H1 (cell line): ENCODE measurements at regions not wholly inside any gene's neighbourhood (a gene's known extent, or its start where the extent isn't known, plus 50 kb on each side); places are given as distances from the start of the nearest gene placed in this dataset.

Experiments
- CTCF ChIA-PET: fragments of 300-600 bp; sonication (Branson Sonifier 250); formaldehyde crosslinking; loops from one replicate; lab custom pipeline; 2021; ENCODE audit not compliant: partially characterized antibody; lab: Charles Lee
- POLR2A ChIA-PET: fragments of 300-600 bp; sonication (Branson Sonifier 250); formaldehyde crosslinking; loops from one replicate; lab custom pipeline; 2021; ENCODE audit warnings: inconsistent platforms; ENCODE audit not compliant: partially characterized antibody; lab: Charles Lee
- DNase-seq, 2 experiments: peaks; one replicate each; pipeline versions ENCODE4 v3.0.0 to v3.0.0-alpha.2; 2010 to 2022; ENCODE audit warnings: low spot score in 2 of 2, low read depth in 1 of 2, mixed read lengths in 1 of 2
- FAIRE-seq: peaks from 2 replicates; lab custom pipeline; 2011; peaks lifted over from hg19 to GRCh38; lab: Jason Lieb, UNC
- H2AFZ ChIP-seq: 2 replicates; pipeline ENCODE4 v1.8.1; 2012; ENCODE audit warnings: low read length, inconsistent platforms
- H2AK5ac ChIP-seq: 2 replicates; pipeline ENCODE4 v1.6.1; 2013; ENCODE audit warnings: low read depth, low read length
- H2BK120ac ChIP-seq: replicated peaks from 2 replicates; pipeline ENCODE3; 2013; ENCODE audit warnings: low read depth, low read length, inconsistent platforms
- H2BK12ac ChIP-seq: 2 replicates; pipeline ENCODE4 v1.6.1; 2013; ENCODE audit warnings: low read depth, low read length
- H2BK15ac ChIP-seq: 2 replicates; pipeline ENCODE4 v1.6.1; 2013; ENCODE audit warnings: low read length
- H2BK20ac ChIP-seq: 2 replicates; pipeline ENCODE4 v1.6.1; 2013; ENCODE audit warnings: low read length
- H2BK5ac ChIP-seq: 2 replicates; pipeline ENCODE4 v1.6.1; 2013; ENCODE audit warnings: low read depth, low read length
- H3K14ac ChIP-seq: 2 replicates; pipeline ENCODE4 v1.6.1; 2013; ENCODE audit warnings: inconsistent platforms; ENCODE audit not compliant: insufficient read length
- H3K18ac ChIP-seq: 2 replicates; pipeline ENCODE4 v1.6.1; 2013; ENCODE audit warnings: low read length; ENCODE audit errors: extremely low read depth
- H3K23ac ChIP-seq: 2 replicates; pipeline ENCODE4 v1.6.1; 2013; ENCODE audit warnings: inconsistent platforms; ENCODE audit not compliant: insufficient read length
- H3K23me2 ChIP-seq: 2 replicates; pipeline ENCODE4 v1.6.1; 2013; ENCODE audit warnings: low read depth, low read length
- H3K27ac ChIP-seq: 2 replicates; pipeline ENCODE4 v1.6.1; 2011; ENCODE audit warnings: low read depth, low read length, inconsistent platforms
- H3K27me3 ChIP-seq, 4 experiments: replicated peaks in 1 of 4; 1 replicate in 1 of 4; 2 replicates in 3 of 4; pipeline versions ENCODE4 v1.6.1 to v1.8.1; 2011 to 2013; ENCODE audit warnings: low read length in 3 of 4, mild to moderate bottlenecking in 3 of 4, inconsistent platforms in 2 of 4, mixed read lengths in 2 of 4, moderate library complexity in 1 of 4; ENCODE audit not compliant: control insufficient read depth in 3 of 4, insufficient read depth in 3 of 4; ENCODE audit errors: extremely low read depth in 1 of 4
- H3K36me3 ChIP-seq, 4 experiments: 2 replicates each; pipeline versions ENCODE4 v1.6.1 to v1.8.1; 2011 to 2013; ENCODE audit warnings: mild to moderate bottlenecking in 4 of 4, low read length in 3 of 4, moderate library complexity in 2 of 4, control low read depth in 1 of 4, inconsistent platforms in 1 of 4; ENCODE audit not compliant: insufficient read depth in 4 of 4, control insufficient read depth in 2 of 4
- H3K4ac ChIP-seq: replicated peaks from 2 replicates; pipeline ENCODE3; 2013; ENCODE audit warnings: low read length, low read depth, mixed read lengths, inconsistent platforms; ENCODE audit not compliant: insufficient read length
- H3K4me1 ChIP-seq, 4 experiments: replicated peaks in 1 of 4; 1 replicate in 1 of 4; 2 replicates in 3 of 4; pipeline versions ENCODE4 v1.6.1 to v1.8.1; 2011 to 2013; ENCODE audit warnings: low read length in 3 of 4, inconsistent platforms in 2 of 4, mixed read lengths in 1 of 4; ENCODE audit not compliant: insufficient read depth in 4 of 4, control insufficient read depth in 3 of 4
- H3K4me2 ChIP-seq, 2 experiments: 2 replicates each; pipeline versions ENCODE4 v1.6.1 to v1.8.1; 2011 to 2013; ENCODE audit warnings: low read depth in 2 of 2, low read length in 2 of 2, control low read depth in 1 of 2, inconsistent platforms in 1 of 2, mild to moderate bottlenecking in 1 of 2; ENCODE audit not compliant: insufficient read depth in 1 of 2
- H3K4me3 ChIP-seq, 4 experiments: fragments of 200-600, 300-600 bp in 1 of 4; sonication (generic), shearing (Covaris generic), sonication (Bioruptor Twin) in 1 of 4; 2 replicates each; pipeline versions ENCODE4 v1.5.1 to v1.8.1; 2011 to 2016; ENCODE audit warnings: low read length in 4 of 4, low read depth in 3 of 4, control low read depth in 2 of 4, inconsistent platforms in 2 of 4, mild to moderate bottlenecking in 2 of 4, mixed read lengths in 1 of 4, moderate library complexity in 1 of 4; ENCODE audit not compliant: insufficient read depth in 2 of 4; ENCODE audit errors: extremely low read depth in 1 of 4
- H3K56ac ChIP-seq: replicated peaks from 2 replicates; pipeline ENCODE3; 2013; ENCODE audit warnings: low read depth, mild to moderate bottlenecking, mixed read lengths, low read length, inconsistent platforms; ENCODE audit not compliant: insufficient read length
- H3K79me1 ChIP-seq: 2 replicates; pipeline ENCODE4 v1.6.1; 2013; ENCODE audit warnings: low read depth, low read length, control low read depth
- H3K79me2 ChIP-seq, 2 experiments: 2 replicates each; pipeline versions ENCODE4 v1.6.1 to v1.8.1; 2012 to 2013; ENCODE audit warnings: low read length in 2 of 2, mild to moderate bottlenecking in 2 of 2, inconsistent platforms in 1 of 2; ENCODE audit not compliant: insufficient read depth in 2 of 2, control insufficient read depth in 1 of 2
- H3K9ac ChIP-seq, 4 experiments: replicated peaks in 1 of 4; 1 replicate in 1 of 4; 2 replicates in 3 of 4; pipeline versions ENCODE4 v1.6.1 to v1.8.1; 2011 to 2013; ENCODE audit warnings: low read depth in 3 of 4, low read length in 3 of 4, control low read depth in 2 of 4, mild to moderate bottlenecking in 2 of 4, moderate library complexity in 2 of 4, inconsistent platforms in 1 of 4; ENCODE audit errors: extremely low read depth in 1 of 4
- H3K9me3 ChIP-seq, 2 experiments: 2 replicates each; pipeline versions ENCODE4 v1.6.1 to v1.8.1; 2012 to 2013; ENCODE audit warnings: mild to moderate bottlenecking in 2 of 2, moderate library complexity in 2 of 2, control low read depth in 1 of 2, inconsistent platforms in 1 of 2, low read depth in 1 of 2, low read length in 1 of 2, mixed read lengths in 1 of 2; ENCODE audit not compliant: insufficient read depth in 2 of 2
- H4K20me1 ChIP-seq, 2 experiments: replicated peaks in 1 of 2; 2 replicates each; pipeline versions ENCODE3 to v1.8.1; 2011 to 2013; ENCODE audit warnings: inconsistent platforms in 2 of 2, low read length in 2 of 2, mild to moderate bottlenecking in 1 of 2; ENCODE audit not compliant: insufficient read depth in 2 of 2, control insufficient read depth in 1 of 2
- H4K5ac ChIP-seq: 2 replicates; pipeline ENCODE4 v1.6.1; 2013; ENCODE audit warnings: low read length, low read depth, mixed read lengths, inconsistent platforms; ENCODE audit not compliant: insufficient read length
- H4K8ac ChIP-seq: 2 replicates; pipeline ENCODE4 v1.8.0; 2013; ENCODE audit warnings: mild to moderate bottlenecking, moderate library complexity, low read length, inconsistent platforms; ENCODE audit not compliant: insufficient read depth; ENCODE audit errors: extremely low read depth
- H4K91ac ChIP-seq: replicated peaks from 2 replicates; pipeline ENCODE3; 2013; ENCODE audit warnings: low read length, mixed read lengths, inconsistent platforms; ENCODE audit not compliant: insufficient read length
- RNF2 ChIP-seq: fragments of 200-900, 300-1000 bp; sonication (generic); IDR thresholded peaks from 2 replicates; pipeline ENCODE4 v1.7.1; 2016; ENCODE audit warnings: borderline replicate concordance, low read depth, mild to moderate bottlenecking, antibody characterized with exemption, low read length; ENCODE audit not compliant: poor library complexity, severe bottlenecking; ENCODE audit errors: missing control alignments
- RXRA ChIP-seq: IDR thresholded peaks from 2 replicates; pipeline ENCODE4 v1.6.1; 2011; ENCODE audit warnings: low read depth, mild to moderate bottlenecking, low read length, moderate library complexity; ENCODE audit not compliant: insufficient read depth
- SP4 ChIP-seq: IDR thresholded peaks from 2 replicates; pipeline ENCODE4 v1.6.1; 2012; ENCODE audit warnings: low read length, inconsistent platforms
- WGBS, 2 experiments: shearing (Covaris generic) in 1 of 2; methylation state at CpG; one replicate each; pipeline versions ENCODE4 v1.1.6 to v1.1.7; 2013 to 2015; ENCODE audit warnings: low lambda C conversion rate in 2 of 2, mixed read lengths in 2 of 2, inconsistent platforms in 1 of 2, low coverage in 1 of 2, missing lambda C conversion rate in 1 of 2; ENCODE audit not compliant: insufficient replicate concordance in 2 of 2, insufficient coverage in 1 of 2, insufficient read length in 1 of 2; ENCODE audit errors: extremely low coverage in 1 of 2, missing lambda C conversion rate in 1 of 2; 5-methylcytosine and 5-hydroxymethylcytosine counted together

DNA sequence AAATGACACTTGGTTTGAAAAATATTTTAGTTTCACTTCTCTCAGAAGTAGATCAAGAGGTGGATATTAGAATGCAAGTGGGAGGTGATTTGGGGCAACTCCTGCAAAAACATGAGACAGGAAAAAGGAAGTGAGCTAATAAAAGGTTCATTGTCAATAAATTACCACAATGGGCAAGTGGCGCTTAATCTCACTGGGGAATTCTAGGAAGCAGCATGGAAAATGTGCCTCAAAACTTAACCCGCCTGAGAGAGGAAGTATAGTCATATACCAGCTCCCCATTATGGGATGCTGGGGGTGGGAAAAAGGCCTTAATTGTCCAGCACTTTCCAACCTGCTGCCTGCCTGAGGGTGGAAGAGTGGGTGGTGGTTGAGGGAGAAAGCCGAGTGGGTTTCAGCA, 204.1 kb downstream of the ELAVL2 start:
- Histone ChIP-seq H2BK20ac (no peak overlapping the region), H3K9me3 (no peaks in the 10 kb centered on the region), H2BK15ac (no peak overlapping the region), H3K4me2 (no peak overlapping the region), H3K23me2 (no peaks in the 10 kb centered on the region), H2BK120ac (no peak overlapping the region), H3K79me2 (no peaks in the 10 kb centered on the region), H2AK5ac (no peak overlapping the region), H2BK5ac (no peak overlapping the region), H4K5ac (no peak overlapping the region), H3K4me1 (peaks cover 0 to 6% (median 0%) of the 10 kb centered on the region in 4 experiments; a peak in 1 of 7 replicates), H3K18ac (no peak overlapping the region), H3K79me1 (no peaks in the 10 kb centered on the region; the same call in none of the 2 replicates), H3K27me3 (no peaks in the 10 kb centered on the region; a peak in 1 of 7 replicates), H4K20me1 (no peaks in the 10 kb centered on the region), H4K91ac (no peak overlapping the region), H3K4ac (no peak overlapping the region), H2AFZ (no peak overlapping the region), H3K23ac (no peak overlapping the region), H3K27ac (no peak overlapping the region), H3K4me3 (no peak overlapping the region), H3K36me3 (peaks cover 0 to 4% (median 3%) of the 10 kb centered on the region in 4 experiments; a peak in 2 of 8 replicates), H4K8ac (no peak overlapping the region), H2BK12ac (no peak overlapping the region), H3K56ac (no peak overlapping the region), H3K9ac (peak overlapping the region in 1 of 4 experiments; percentile 24; a peak in 1 of 7 replicates), H3K14ac (no peak overlapping the region)
- POLR2A ChIA-PET = no interaction called here
- no peak for TF ChIP-seq RXRA
- no peak for TF ChIP-seq RNF2
- no peak for TF ChIP-seq SP4
- WGBS, 2 experiments = 78% methylated on average over 3 of the region's 3 CpGs; no CpG with 5 or more reads in 1 of the 2 experiments
- DNase-seq (peak in 1 of 2 experiments; percentile 44), FAIRE-seq (no peak)
- CTCF ChIA-PET = interaction anchor here (1.0 kb wide), 1 partner anchor 200 kb away, joined by 3 read pairs; no protein-coding TSS in a partner anchor
